OCI-LY1 (cell line): ENCODE measurements at regions not wholly inside any gene's neighbourhood (a gene's known extent, or its start where the extent isn't known, plus 50 kb on each side); places are given as distances from the start of the nearest gene placed in this dataset.

Experiments
- H2AFZ ChIP-seq: fragments of 200-600 bp; sonication (generic), shearing (Covaris generic); 2 replicates; pipeline ENCODE4 v1.6.0; 2014; ENCODE audit warnings: antibody characterized with exemption, mild to moderate bottlenecking, low read length
- H3F3A ChIP-seq: fragments of 200-600 bp; sonication (generic), shearing (Covaris generic); 2 replicates; pipeline ENCODE4 v1.6.0; 2014; ENCODE audit warnings: mild to moderate bottlenecking, antibody characterized with exemption, low read length, moderate library complexity; ENCODE audit not compliant: insufficient read depth
- H3K27ac ChIP-seq: fragments of 200-600 bp; sonication (generic); 2 replicates; pipeline ENCODE4 v1.5.1; 2014; ENCODE audit warnings: low read length, mixed run types, mild to moderate bottlenecking, low read depth; ENCODE audit not compliant: poor library complexity, severe bottlenecking
- H3K27me3 ChIP-seq: fragments of 200-600 bp; sonication (generic); 2 replicates; pipeline ENCODE4 v1.6.0; 2014; ENCODE audit warnings: antibody characterized with exemption, mild to moderate bottlenecking, low read length, moderate library complexity; ENCODE audit not compliant: insufficient read depth
- H3K36me3 ChIP-seq: fragments of 200-600 bp; sonication (generic); 2 replicates; pipeline ENCODE4 v1.6.1; 2014; ENCODE audit warnings: mild to moderate bottlenecking, antibody characterized with exemption, low read length, moderate library complexity, mixed read lengths; ENCODE audit not compliant: insufficient read depth
- H3K4me1 ChIP-seq: fragments of 200-600 bp; sonication (generic); 2 replicates; pipeline ENCODE4 v1.5.1; 2014; ENCODE audit warnings: mild to moderate bottlenecking, low read length, moderate library complexity; ENCODE audit not compliant: insufficient read depth, severe bottlenecking
- H3K4me2 ChIP-seq: fragments of 200-600 bp; sonication (generic), shearing (Covaris generic); 2 replicates; pipeline ENCODE4 v1.6.1; 2014; ENCODE audit warnings: low read length
- H3K4me3 ChIP-seq: fragments of 200-600 bp; sonication (generic); 2 replicates; pipeline ENCODE4 v1.5.1; 2014; ENCODE audit warnings: low read length, low read depth, mild to moderate bottlenecking, mixed read lengths; ENCODE audit not compliant: poor library complexity, severe bottlenecking
- H3K79me2 ChIP-seq: fragments of 200-600 bp; shearing (Covaris generic); 2 replicates; pipeline ENCODE4 v1.6.1; 2016; ENCODE audit warnings: mixed run types, low read length, mixed read lengths; ENCODE audit not compliant: insufficient read depth
- H3K9ac ChIP-seq: fragments of 200-600 bp; sonication (generic), shearing (Covaris generic); 2 replicates; pipeline ENCODE4 v1.6.1; 2014; ENCODE audit warnings: mild to moderate bottlenecking, low read length, mixed read lengths
- H3K9me2 ChIP-seq: fragments of 200-600 bp; sonication (generic), shearing (Covaris generic); 2 replicates; pipeline ENCODE4 v1.6.1; 2014; ENCODE audit warnings: low read depth, mild to moderate bottlenecking, low read length, mixed read lengths
- H3K9me3 ChIP-seq: fragments of 200-600 bp; shearing (Covaris generic); 2 replicates; pipeline ENCODE4 v1.6.1; 2014; ENCODE audit warnings: low read length, mixed read lengths
- H4K20me1 ChIP-seq: fragments of 200-600 bp; sonication (generic), shearing (Covaris generic); 2 replicates; pipeline ENCODE4 v1.6.0; 2016; ENCODE audit warnings: mild to moderate bottlenecking, low read length; ENCODE audit not compliant: insufficient read depth
- CTCF ChIP-seq: fragments of 200-600 bp; sonication (generic), shearing (Covaris generic); IDR thresholded peaks from 2 replicates; pipeline ENCODE4 v1.5.1; 2017; ENCODE audit warnings: mild to moderate bottlenecking, antibody characterized with exemption, low read length, moderate library complexity, mixed read lengths
- EZH2 ChIP-seq: fragments of 200-600 bp; sonication (generic), shearing (Covaris generic); IDR thresholded peaks from 2 replicates; pipeline ENCODE4 v1.8.0; 2017; ENCODE audit warnings: borderline replicate concordance, mixed run types, mild to moderate bottlenecking, antibody characterized with exemption, low read length, moderate library complexity, mixed read lengths

- TF ChIP-seq EZH2, result no peak
- TF ChIP-seq CTCF, result no peak
- Histone ChIP-seq H3K27ac (no peak overlapping the region), H3F3A (no peaks in the 10 kb centered on the region), H3K9me3 (no peaks in the 10 kb centered on the region), H3K4me2 (no peak overlapping the region), H3K4me1 (no peaks in the 10 kb centered on the region), H4K20me1 (no peaks in the 10 kb centered on the region), H3K36me3 (no peaks in the 10 kb centered on the region), H2AFZ (no peak overlapping the region), H3K4me3 (no peak overlapping the region), H3K9ac (no peak overlapping the region), H3K9me2 (no peaks in the 10 kb centered on the region), H3K27me3 (no peaks in the 10 kb centered on the region), H3K79me2 (no peaks in the 10 kb centered on the region)
Measured at GRCh38 chr19:31519908-31520307, 170.7 kb upstream of the TSHZ3 start.

- Histone ChIP-seq H3K4me3 (no peak overlapping the region), H3K79me2 (no peaks in the 10 kb centered on the region), H2AFZ (no peak overlapping the region), H3K9me2 (no peaks in the 10 kb centered on the region), H3K27ac (no peak overlapping the region), H3K27me3 (no peaks in the 10 kb centered on the region), H3K4me2 (no peak overlapping the region), H4K20me1 (no peaks in the 10 kb centered on the region), H3F3A (no peaks in the 10 kb centered on the region), H3K9me3 (no peaks in the 10 kb centered on the region), H3K9ac (no peak overlapping the region), H3K36me3 (no peaks in the 10 kb centered on the region), H3K4me1 (no peaks in the 10 kb centered on the region)
- no peak for TF ChIP-seq CTCF
Measured at GRCh38 chr19:31520633-31521032, 171.4 kb upstream of the TSHZ3 start.

GRCh38 chr19:31525610-31526147, 176.4 kb upstream of the TSHZ3 start:
- H3K9ac ChIP-seq, result no peak overlapping the region
- no peaks in the 10 kb centered on the region for H3K27me3 ChIP-seq

More at GRCh38 chr19:31525610-31526147, 176.4 kb upstream of the TSHZ3 start:
- H3K4me2 ChIP-seq, result no peak overlapping the region
- H3K27ac ChIP-seq, result no peak overlapping the region
- no peak overlapping the region for H2AFZ ChIP-seq
- no peaks in the 10 kb centered on the region for H3K36me3 ChIP-seq
- TF ChIP-seq CTCF (no peak), EZH2 (no peak)
- no peak overlapping the region for H3K4me3 ChIP-seq
- no peaks in the 10 kb centered on the region for H3K4me1 ChIP-seq
- H3K79me2 ChIP-seq, result no peaks in the 10 kb centered on the region
- H3K9me3 ChIP-seq, result no peaks in the 10 kb centered on the region
- H3K9me2 ChIP-seq, result no peaks in the 10 kb centered on the region
- H4K20me1 ChIP-seq, result no peaks in the 10 kb centered on the region
- no peaks in the 10 kb centered on the region for H3F3A ChIP-seq
